GM19240 (cell line): ENCODE measurements at regions not wholly inside any gene's neighbourhood (a gene's known extent, or its start where the extent isn't known, plus 50 kb on each side); places are given as distances from the start of the nearest gene placed in this dataset.
"Not testable (repeated sequence)": the region's sequence is repeated elsewhere in the genome, so short reads cannot be mapped to it uniquely, and the experiment has no call there.

Source experiments
- DNase-seq: peaks from one replicate; pipeline ENCODE4 v3.0.0; 2011; ENCODE audit warnings: low spot score; ENCODE audit not compliant: insufficient read length

- DNase-seq, result no peak
Measured at GRCh38 chr5:153939101-153939500, 99.6 kb downstream of the FAM114A2 start.

- DNase-seq, result no peak
Measured at GRCh38 chr5:153938191-153938842, 100.4 kb downstream of the FAM114A2 start.

DNA sequence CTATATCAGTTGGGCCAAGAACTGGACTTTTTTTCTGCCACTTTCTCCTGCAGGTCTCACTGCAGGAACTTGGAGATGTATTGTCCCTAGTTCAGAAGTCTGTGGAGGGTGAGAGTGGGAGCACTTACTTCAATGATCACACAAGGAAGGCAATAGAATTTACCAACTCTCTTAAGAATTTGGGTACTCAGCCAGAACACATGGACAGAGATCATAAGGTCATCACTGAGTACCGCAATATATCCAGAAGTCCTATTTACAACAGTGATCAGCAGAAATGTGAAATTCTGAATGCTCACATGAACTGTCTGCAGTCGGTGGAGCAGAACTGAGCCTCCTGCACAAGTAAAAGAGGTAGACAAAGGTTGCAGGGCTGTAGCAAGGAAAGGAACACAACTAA, 101.0 kb downstream of the FAM114A2 start:
- no peak for DNase-seq

- not testable (repeated sequence) for DNase-seq
Measured at GRCh38 chr5:153935151-153935550, 103.6 kb downstream of the FAM114A2 start.

- no peak for DNase-seq
Measured at GRCh38 chr5:153926201-153926600, 112.5 kb downstream of the FAM114A2 start.

- no peak for DNase-seq
Measured at GRCh38 chr5:153919161-153919560, 119.5 kb downstream of the FAM114A2 start.

DNA sequence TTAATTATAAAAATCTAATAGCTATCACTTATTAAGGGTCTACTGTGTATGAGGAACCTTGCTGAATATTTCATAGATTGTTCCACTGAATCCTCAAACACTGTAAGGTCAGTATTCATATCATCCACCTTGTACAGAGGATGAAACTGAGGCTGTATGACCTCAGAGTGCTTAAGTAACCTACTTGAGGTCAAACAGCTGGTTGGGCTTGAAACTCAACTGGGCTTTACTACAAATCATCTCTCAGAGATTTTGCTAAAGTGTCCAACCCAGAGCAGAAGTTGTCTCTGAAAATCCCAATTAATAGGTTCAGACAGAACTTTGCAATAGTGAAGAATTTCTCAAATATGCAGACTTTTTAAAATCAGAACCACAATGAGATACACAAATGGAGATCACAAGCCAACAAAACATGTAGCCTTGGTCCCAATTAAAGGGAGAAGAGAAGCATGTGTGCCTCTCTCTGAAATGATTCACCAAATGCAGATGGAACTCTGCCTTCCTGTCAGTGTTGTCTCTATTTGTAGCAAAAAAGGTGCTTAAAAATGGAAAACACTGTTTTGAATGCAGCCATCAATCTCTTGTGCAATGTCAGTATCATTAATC, 131.4 kb downstream of the FAM114A2 start:
- no peak for DNase-seq

DNA sequence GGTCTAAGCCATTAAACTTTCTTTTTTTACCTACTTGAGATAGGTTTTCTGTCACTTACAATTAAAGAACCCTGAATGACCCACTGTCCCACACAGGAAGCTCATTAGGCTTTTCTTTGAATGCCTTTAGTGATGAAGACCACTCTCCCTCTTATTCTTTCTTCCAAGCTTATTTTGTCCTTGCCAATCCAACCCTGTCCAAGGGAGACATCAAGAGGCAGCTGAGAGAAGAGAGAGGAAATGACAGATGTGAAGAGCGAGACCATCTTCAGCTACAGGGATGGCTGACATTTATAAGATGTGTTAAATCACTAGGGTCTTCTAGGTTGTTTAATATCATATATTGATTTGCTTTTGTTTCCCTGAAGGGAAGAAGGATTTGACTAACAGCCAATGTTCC, 133.5 kb downstream of the FAM114A2 start:
- no peak for DNase-seq

DNA sequence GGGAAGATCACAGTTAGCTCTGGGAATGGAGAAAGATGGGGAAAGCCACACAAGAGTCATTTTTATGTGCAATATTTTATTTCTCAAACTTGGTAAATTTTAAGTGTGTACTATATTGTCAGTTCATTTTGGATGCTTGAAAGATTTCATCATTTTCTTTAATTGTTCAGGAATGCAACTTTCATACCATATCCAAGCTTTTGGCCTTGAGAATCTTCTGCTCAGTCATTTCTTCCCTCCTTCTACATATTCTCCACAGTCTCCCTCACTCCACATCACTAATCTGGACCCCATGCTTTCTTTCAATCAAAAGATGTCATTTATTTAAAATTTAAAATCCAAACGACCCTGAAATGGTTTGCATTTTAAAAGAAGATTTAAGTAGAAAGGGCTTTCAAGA, 135.4 kb downstream of the FAM114A2 start:
- DNase-seq, result no peak

GRCh38 chr5:153902016-153902415, 136.7 kb downstream of the FAM114A2 start:
- DNase-seq, result no peak

- DNase-seq, result no peak
Measured at GRCh38 chr5:153901449-153901848, 137.3 kb downstream of the FAM114A2 start.

- DNase-seq, result no peak
Measured at GRCh38 chr5:153900703-153901395, 137.9 kb downstream of the FAM114A2 start.

DNA sequence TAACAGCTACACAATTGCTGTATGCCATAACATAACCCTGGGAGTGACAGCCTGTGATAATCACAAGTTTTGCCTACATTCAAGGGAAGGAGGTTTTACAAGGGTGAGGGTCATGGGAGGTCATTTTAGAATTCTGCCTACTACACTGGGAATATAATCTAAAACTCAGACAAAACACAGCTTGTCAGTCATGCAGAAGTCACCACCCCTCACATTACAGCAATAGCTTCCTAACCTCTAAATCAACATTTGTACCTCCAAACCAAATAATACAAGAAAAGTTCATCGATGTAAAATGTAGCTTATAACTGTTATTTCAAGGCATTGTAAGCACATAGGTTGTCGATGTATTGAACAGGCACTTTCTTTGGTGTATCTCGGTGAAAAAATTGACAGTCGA, 139.0 kb downstream of the FAM114A2 start:
- no peak for DNase-seq

DNA sequence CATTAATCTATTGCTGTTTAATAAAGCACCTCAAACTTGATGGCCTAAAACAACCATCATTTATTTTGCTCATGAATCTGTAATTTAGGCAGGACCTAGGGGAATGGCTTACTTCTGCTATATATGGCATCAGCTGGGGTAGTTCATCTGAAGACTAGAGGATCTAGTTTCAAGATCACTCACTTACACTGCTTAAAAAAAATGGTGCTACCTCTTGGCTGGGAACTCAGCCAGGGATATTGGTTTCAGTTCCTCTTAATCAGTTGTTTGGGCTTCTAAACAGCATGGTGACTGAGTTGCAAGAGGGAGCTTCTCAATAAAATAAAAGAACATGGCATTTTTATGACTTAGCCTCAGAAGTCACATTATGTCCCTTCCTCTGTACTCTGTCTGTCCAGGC, 142.0 kb downstream of the FAM114A2 start:
- DNase-seq, result peak; percentile 6

DNA sequence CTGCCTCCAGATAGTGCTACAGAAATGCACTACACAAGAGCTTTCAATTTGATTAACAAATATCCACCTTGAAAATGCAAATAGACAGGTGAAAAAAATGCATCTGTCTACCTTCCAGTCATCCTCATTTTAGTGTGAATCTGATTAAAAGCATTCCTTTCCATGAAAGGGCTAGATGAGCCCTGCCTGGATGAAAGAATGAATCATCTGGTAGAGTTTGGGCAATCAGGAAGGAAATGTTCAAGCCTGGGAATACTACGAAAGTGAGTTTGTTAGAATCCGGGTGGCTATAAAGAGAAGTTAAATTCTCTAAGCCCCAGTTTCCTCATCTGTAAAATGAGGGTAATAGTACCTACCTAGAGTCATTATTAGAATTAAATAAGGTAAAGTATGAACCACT, 142.6 kb downstream of the FAM114A2 start:
- DNase-seq, result no peak

DNA sequence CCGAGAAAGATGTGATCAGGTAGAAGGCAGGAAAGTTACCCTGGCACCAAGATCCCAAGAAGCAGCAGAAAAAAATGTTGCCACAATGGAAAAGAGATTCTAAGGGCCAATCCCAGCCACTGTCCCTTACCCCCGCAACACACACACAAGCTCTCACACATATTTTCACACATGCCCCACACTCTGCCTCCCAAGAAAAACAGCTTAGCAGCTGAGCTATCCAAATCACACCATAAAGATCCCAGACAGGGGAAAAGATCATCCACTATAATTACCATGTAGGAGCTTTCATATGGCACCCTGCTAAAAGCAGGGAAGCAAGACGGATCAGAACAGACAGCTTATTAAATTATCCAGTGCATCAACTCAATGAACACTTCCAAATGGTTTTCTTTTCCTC, 143.4 kb downstream of the FAM114A2 start:
- DNase-seq, result no peak

GRCh38 chr5:153893817-153894216, 144.9 kb downstream of the FAM114A2 start:
- DNase-seq, result no peak

- DNase-seq, result no peak
Measured at GRCh38 chr5:153891394-153891793, 147.3 kb downstream of the FAM114A2 start.

- DNase-seq, result no peak
Measured at GRCh38 chr5:153888781-153889180, 149.9 kb downstream of the FAM114A2 start.

DNA sequence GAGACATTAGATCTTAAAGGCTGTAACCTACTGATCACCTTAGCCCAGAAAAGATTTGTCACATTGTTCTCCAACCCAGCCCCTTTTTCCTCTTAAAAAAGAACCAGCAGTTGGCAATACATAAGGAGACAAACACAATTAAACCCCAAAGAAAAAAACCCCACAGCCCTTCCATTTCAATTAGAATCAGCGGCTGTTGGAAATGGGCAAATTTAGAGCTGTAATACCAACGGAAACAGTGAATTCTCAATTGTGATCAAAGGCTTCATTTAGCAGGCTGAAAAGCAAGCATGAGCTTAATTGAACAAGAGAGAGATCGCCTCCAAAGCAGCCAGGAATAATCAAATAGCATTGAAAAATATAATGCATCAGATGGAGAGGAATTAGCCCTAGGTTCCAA, 153.6 kb downstream of the FAM114A2 start:
- DNase-seq, result no peak

DNA sequence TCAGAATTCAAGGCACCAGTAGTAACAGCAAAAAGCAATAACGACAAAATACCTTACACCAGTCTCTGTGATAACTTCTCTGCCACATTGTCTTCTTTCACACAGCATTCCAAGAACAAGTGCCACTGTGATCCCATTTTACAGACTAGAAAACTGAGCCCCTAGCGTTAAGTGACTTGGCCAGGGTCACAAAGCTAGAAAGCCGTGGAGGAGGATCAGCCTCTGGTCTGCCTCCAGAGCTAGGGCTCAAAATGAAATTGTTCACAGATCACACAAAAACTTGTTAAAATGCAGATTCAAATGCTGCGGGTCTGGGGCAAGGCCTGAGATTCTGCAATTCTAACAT, 154.1 kb downstream of the FAM114A2 start:
- DNase-seq, result no peak

DNA sequence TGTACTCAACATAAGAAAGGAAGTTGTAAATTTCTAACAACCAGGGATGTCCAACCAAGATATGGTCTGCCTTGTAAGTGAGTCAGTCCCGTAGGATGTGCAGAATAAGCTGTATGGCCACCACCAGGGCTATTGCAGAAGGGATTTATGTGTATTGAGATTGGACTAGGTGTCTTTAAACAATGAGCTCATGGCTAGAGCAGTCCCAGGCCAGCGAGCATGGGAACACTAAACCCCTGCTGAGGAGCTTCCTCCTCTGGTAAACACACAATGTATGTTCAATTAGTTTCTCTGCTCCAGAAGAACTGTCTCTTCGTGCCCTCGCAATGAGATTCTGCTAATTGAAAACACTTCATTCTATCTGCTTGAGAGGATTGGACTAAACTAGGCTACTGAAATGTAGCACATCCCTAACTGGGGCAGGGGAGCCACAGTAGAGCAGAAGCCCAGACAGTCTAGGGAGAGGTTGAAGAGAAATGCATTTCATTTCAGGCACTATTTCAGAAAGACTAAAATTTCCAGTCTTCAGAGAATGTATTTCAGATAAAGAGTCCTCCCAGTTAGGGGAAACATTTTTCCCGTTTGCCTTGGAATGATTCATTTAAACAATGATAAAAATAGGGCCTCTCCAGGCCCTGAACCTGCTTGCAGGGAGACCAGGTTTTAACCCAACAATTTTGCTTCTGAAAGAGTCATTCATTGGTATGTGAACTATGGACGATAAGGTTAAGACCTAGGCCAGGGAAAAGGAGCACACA, 154.7 kb downstream of the FAM114A2 start:
- no peak for DNase-seq
